ENCODE measurements at regions not wholly inside any gene's neighbourhood (a gene's known extent, or its start where the extent isn't known, plus 50 kb on each side); places are given as distances from the start of the nearest gene placed in this dataset.

DNA sequence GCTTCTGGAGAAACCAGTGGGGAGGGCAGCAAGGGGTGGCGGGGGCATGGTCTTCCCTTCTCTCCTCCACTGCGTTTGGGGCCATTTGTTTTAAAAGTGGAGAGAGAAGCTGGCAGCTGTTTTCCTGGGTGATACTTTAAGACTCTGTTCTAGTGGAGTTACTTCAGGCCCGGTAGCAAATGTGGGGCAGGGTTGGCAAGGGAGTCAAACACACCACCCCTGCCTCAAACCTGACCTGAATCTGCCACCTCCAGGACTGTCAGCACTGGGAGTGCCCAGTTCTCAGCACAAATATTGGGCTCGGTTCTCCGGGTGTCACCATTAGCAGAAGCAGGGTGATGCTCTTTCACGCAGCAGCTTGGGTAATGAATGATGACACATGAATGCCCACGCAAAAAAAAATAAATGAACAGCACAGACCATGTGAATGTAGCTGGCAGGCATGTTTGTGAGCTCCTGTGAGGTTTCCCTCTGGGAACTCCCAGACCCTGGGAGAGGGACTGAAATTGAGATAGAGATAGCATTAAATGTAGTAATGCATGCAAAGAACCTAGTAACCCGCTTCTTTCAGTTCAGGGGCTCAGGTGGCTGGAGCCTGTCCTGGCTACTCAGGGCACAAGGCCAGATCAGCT lies 424.0 kb downstream of the MCTP2 start:
- no peak overlapping the region for H3K4me2 ChIP-seq (ENCODE audit: low read length)
- no peaks in the 10 kb centered on the region for H3K36me3 ChIP-seq (ENCODE audit: insufficient read depth, low read length)
- H3K27me3 ChIP-seq (ENCODE audit: control insufficient read depth, insufficient read depth, low read length) = no peaks in the 10 kb centered on the region
- peaks cover 4% of the 10 kb centered on the region for H3K9me3 ChIP-seq (replicated peaks; ENCODE audit: low read length)
- no peak overlapping the region for H3K9ac ChIP-seq (ENCODE audit: low read depth, low read length)
- no peaks in the 10 kb centered on the region for H3K4me1 ChIP-seq (ENCODE audit: control insufficient read depth, insufficient read depth, low read length)
- no peak overlapping the region for H3K4me3 ChIP-seq (ENCODE audit: low read length)

GRCh38 chr15:94665676-94666441 lies 434.5 kb downstream of the MCTP2 start:
- no peaks in the 10 kb centered on the region for H3K9me3 ChIP-seq (replicated peaks; ENCODE audit: low read length)
- H3K4me3 ChIP-seq (ENCODE audit: low read length) = no peak overlapping the region
- no peaks in the 10 kb centered on the region for H3K27me3 ChIP-seq (ENCODE audit: control insufficient read depth, insufficient read depth, low read length)
- no peaks in the 10 kb centered on the region for H3K4me1 ChIP-seq (ENCODE audit: control insufficient read depth, insufficient read depth, low read length)
- no peak overlapping the region for H3K4me2 ChIP-seq (ENCODE audit: low read length)
- H3K9ac ChIP-seq (ENCODE audit: low read depth, low read length) = no peak overlapping the region
- H3K36me3 ChIP-seq (ENCODE audit: insufficient read depth, low read length) = no peaks in the 10 kb centered on the region

DNA sequence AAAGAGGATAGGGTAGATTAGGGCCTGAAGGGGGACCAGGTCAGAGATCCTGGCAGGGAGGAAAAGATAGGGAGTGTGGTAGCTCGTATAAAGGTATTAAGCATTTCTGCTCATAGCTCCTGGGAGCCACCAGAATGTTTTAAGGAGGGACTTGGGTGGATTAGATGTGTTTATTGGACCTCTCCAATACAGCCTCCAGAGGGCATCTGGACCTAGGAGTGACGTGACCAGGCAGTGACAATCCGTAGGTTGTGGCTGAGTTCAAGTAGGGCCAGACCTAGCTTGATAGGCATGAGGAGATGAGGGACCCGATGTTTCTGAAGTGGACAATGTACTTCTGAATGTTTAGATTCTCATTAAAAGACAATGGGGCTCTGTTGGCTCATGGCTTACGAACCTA lies 435.2 kb downstream of the MCTP2 start:
- H3K27me3 ChIP-seq (ENCODE audit: control insufficient read depth, insufficient read depth, low read length) = no peaks in the 10 kb centered on the region
- H3K9me3 ChIP-seq (replicated peaks; ENCODE audit: low read length) = no peaks in the 10 kb centered on the region
- H3K36me3 ChIP-seq (ENCODE audit: insufficient read depth, low read length) = no peaks in the 10 kb centered on the region
- no peak overlapping the region for H3K9ac ChIP-seq (ENCODE audit: low read depth, low read length)
- H3K4me2 ChIP-seq (ENCODE audit: low read length) = no peak overlapping the region
- no peaks in the 10 kb centered on the region for H3K4me1 ChIP-seq (ENCODE audit: control insufficient read depth, insufficient read depth, low read length)
- H3K4me3 ChIP-seq (ENCODE audit: low read length) = no peak overlapping the region

- Histone ChIP-seq H3K9ac (ENCODE audit: low read depth, low read length) (no peak overlapping the region), H3K9me3 (replicated peaks; ENCODE audit: low read length) (no peaks in the 10 kb centered on the region), H3K36me3 (ENCODE audit: insufficient read depth, low read length) (no peaks in the 10 kb centered on the region), H3K27me3 (ENCODE audit: control insufficient read depth, insufficient read depth, low read length) (no peaks in the 10 kb centered on the region), H3K4me1 (ENCODE audit: control insufficient read depth, insufficient read depth, low read length) (no peaks in the 10 kb centered on the region), H3K4me2 (ENCODE audit: low read length) (no peak overlapping the region), H3K4me3 (ENCODE audit: low read length) (no peak overlapping the region)
Observed at GRCh38 chr15:94667109-94667508, 435.7 kb downstream of the MCTP2 start.

DNA sequence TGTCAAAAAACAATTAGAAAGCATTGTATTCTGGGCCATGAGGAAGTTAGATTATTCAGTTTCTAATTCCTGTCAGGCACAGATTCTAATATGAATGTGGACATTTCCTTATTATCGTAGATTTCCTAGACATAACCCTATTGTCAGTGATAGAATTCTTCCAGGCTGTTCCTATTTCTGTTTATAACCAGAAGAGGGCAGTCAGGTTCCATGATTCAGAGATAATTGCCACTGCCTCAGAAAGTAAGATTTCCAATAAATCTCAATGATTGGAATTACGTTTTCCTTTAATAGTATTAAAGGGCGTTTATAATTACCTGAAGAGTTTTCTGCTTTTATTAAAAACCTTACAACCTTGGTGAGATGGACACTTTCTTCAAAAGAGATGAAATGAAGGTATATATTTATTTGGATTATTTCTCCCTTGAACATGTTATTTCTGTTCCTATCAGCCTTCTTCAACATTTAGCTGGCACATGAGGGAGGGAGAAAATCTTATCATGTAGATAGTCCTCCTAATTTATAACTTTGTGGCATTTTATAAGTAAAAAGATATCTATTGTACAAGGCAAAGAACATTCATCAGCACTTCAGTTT lies 439.2 kb downstream of the MCTP2 start:
- H3K4me3 ChIP-seq (ENCODE audit: low read length) = no peak overlapping the region
- no peaks in the 10 kb centered on the region for H3K27me3 ChIP-seq (ENCODE audit: control insufficient read depth, insufficient read depth, low read length)

DNA sequence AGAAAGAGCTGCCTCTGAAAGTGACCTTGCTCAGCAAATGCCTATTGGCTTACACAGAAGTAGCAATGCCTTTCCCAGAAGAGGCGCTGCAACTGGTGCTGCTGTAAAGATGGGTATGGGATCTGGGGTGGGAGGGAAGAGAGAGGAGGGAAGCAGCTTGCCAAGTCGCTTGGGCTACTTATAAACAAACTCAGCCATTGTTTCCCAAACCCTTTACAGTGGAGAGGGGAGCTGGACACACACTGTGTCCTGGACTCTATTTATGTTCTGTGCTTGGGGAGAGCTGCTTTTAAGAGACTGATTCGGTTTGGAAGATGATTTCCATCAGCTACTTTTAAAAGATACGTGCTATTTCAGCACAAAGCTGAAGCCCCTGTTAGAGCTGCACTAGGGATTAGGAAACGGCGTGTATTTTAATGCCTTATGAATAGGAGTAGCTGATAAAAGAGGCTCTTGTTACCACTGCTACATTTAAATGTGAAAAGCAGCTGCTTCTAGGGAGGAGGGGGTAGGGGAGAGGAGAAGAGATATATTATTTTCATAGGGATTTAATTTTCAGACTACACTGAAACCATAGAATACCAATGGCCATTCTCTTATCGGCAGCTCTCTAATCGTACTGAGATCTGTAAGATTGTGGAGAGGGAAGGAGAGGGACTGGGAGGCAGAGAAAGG lies 440.6 kb downstream of the MCTP2 start:
- Histone ChIP-seq H3K9me3 (replicated peaks; ENCODE audit: low read length) (no peaks in the 10 kb centered on the region), H3K4me2 (ENCODE audit: low read length) (no peak overlapping the region), H3K36me3 (ENCODE audit: insufficient read depth, low read length) (no peaks in the 10 kb centered on the region), H3K9ac (ENCODE audit: low read depth, low read length) (no peak overlapping the region), H3K27me3 (ENCODE audit: control insufficient read depth, insufficient read depth, low read length) (no peaks in the 10 kb centered on the region), H3K4me1 (ENCODE audit: control insufficient read depth, insufficient read depth, low read length) (no peaks in the 10 kb centered on the region), H3K4me3 (ENCODE audit: low read length) (no peak overlapping the region)

More for the DNA sequence above, 439.2 kb downstream of the MCTP2 start:
- no peak overlapping the region for H3K9ac ChIP-seq (ENCODE audit: low read depth, low read length)
- no peaks in the 10 kb centered on the region for H3K36me3 ChIP-seq (ENCODE audit: insufficient read depth, low read length)
- no peak overlapping the region for H3K4me2 ChIP-seq (ENCODE audit: low read length)
- H3K9me3 ChIP-seq (replicated peaks; ENCODE audit: low read length) = no peaks in the 10 kb centered on the region
- H3K4me1 ChIP-seq (ENCODE audit: control insufficient read depth, insufficient read depth, low read length) = no peaks in the 10 kb centered on the region

- peak overlapping the region; percentile 31 for H3K4me3 ChIP-seq (ENCODE audit: low read length)
- H3K9ac ChIP-seq (ENCODE audit: low read depth, low read length) = no peak overlapping the region
- no peaks in the 10 kb centered on the region for H3K27me3 ChIP-seq (ENCODE audit: control insufficient read depth, insufficient read depth, low read length)
- H3K9me3 ChIP-seq (replicated peaks; ENCODE audit: low read length) = no peaks in the 10 kb centered on the region
- H3K4me2 ChIP-seq (ENCODE audit: low read length) = peak overlapping the region; percentile 31
- H3K4me1 ChIP-seq (ENCODE audit: control insufficient read depth, insufficient read depth, low read length) = no peaks in the 10 kb centered on the region
- no peaks in the 10 kb centered on the region for H3K36me3 ChIP-seq (ENCODE audit: insufficient read depth, low read length)
Observed at GRCh38 chr15:94673801-94674200, 442.4 kb downstream of the MCTP2 start.

GRCh38 chr15:94674296-94674695 lies 442.9 kb downstream of the MCTP2 start:
- Histone ChIP-seq H3K9me3 (replicated peaks; ENCODE audit: low read length) (no peaks in the 10 kb centered on the region), H3K4me3 (ENCODE audit: low read length) (peak overlapping the region; percentile 31), H3K4me2 (ENCODE audit: low read length) (peak overlapping the region; percentile 31), H3K4me1 (ENCODE audit: control insufficient read depth, insufficient read depth, low read length) (no peaks in the 10 kb centered on the region), H3K27me3 (ENCODE audit: control insufficient read depth, insufficient read depth, low read length) (no peaks in the 10 kb centered on the region), H3K36me3 (ENCODE audit: insufficient read depth, low read length) (no peaks in the 10 kb centered on the region), H3K9ac (ENCODE audit: low read depth, low read length) (no peak overlapping the region)

GRCh38 chr15:94677202-94677790 lies 445.9 kb downstream of the MCTP2 start:
- Histone ChIP-seq H3K9me3 (replicated peaks; ENCODE audit: low read length) (no peaks in the 10 kb centered on the region), H3K4me1 (ENCODE audit: control insufficient read depth, insufficient read depth, low read length) (no peaks in the 10 kb centered on the region), H3K36me3 (ENCODE audit: insufficient read depth, low read length) (no peaks in the 10 kb centered on the region), H3K9ac (ENCODE audit: low read depth, low read length) (no peak overlapping the region), H3K27me3 (ENCODE audit: control insufficient read depth, insufficient read depth, low read length) (no peaks in the 10 kb centered on the region), H3K4me3 (ENCODE audit: low read length) (no peak overlapping the region), H3K4me2 (ENCODE audit: low read length) (no peak overlapping the region)

DNA sequence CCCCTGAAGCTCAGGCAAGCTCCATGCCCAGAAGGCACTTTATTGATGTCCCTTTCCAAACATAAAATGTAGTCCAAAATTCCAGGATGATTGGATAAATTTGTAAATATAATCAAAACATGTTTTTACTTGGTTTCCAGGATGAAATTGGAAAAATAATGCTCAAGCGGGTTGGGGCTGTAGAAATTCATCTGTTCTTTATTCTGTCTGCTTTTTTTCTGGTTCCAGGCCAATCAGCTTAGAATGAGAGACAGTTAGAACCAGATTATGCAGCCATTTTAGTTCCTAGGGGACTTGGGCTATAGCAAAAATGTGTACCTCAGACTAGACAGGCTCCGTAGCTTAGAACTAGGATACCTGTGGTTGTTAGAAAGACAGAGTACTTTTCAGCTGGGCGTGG lies 450.8 kb downstream of the MCTP2 start:
- H3K4me3 ChIP-seq (ENCODE audit: low read length) = no peak overlapping the region
- no peaks in the 10 kb centered on the region for H3K4me1 ChIP-seq (ENCODE audit: control insufficient read depth, insufficient read depth, low read length)
- H3K4me2 ChIP-seq (ENCODE audit: low read length) = no peak overlapping the region
- no peaks in the 10 kb centered on the region for H3K36me3 ChIP-seq (ENCODE audit: insufficient read depth, low read length)
- no peaks in the 10 kb centered on the region for H3K27me3 ChIP-seq (ENCODE audit: control insufficient read depth, insufficient read depth, low read length)
- H3K9me3 ChIP-seq (replicated peaks; ENCODE audit: low read length) = no peaks in the 10 kb centered on the region
- no peak overlapping the region for H3K9ac ChIP-seq (ENCODE audit: low read depth, low read length)

DNA sequence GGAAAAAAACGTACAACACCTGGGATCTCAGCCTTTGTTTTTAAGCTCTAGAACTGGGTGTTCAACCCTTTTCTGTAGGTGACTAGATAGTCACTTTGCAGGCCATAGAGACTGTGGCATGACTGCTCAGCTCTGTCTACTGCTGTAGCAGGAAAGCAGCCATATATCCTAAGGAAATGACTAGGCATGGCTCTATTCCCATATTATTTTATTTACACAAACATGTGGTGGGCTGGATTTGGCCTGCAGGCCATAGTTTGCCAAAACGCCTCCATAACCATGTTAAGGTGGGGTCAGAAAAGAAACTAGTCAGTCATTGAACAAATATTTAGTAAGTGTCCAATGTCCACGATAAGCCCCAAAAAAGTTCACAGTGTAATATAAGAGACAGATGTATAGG lies 452.5 kb downstream of the MCTP2 start:
- H3K4me1 ChIP-seq (ENCODE audit: control insufficient read depth, insufficient read depth, low read length) = no peaks in the 10 kb centered on the region
- H3K4me2 ChIP-seq (ENCODE audit: low read length) = no peak overlapping the region
- no peaks in the 10 kb centered on the region for H3K9me3 ChIP-seq (replicated peaks; ENCODE audit: low read length)
- no peak overlapping the region for H3K9ac ChIP-seq (ENCODE audit: low read depth, low read length)
- H3K27me3 ChIP-seq (ENCODE audit: control insufficient read depth, insufficient read depth, low read length) = no peaks in the 10 kb centered on the region
- H3K4me3 ChIP-seq (ENCODE audit: low read length) = no peak overlapping the region
- no peaks in the 10 kb centered on the region for H3K36me3 ChIP-seq (ENCODE audit: insufficient read depth, low read length)
